GM23338 (cell line): ENCODE measurements at regions not wholly inside any gene's neighbourhood (a gene's known extent, or its start where the extent isn't known, plus 50 kb on each side); places are given as distances from the start of the nearest gene placed in this dataset.

Source experiments
- EZH2 ChIP-seq: fragments of 200-600 bp; sonication (generic); IDR thresholded peaks from one replicate; pipeline ENCODE4 v1.8.0; 2017; ENCODE audit warnings: antibody characterized with exemption, mild to moderate bottlenecking, low read depth; ENCODE audit not compliant: unreplicated experiment
- JUNB ChIP-seq: IDR thresholded peaks from one replicate; pipeline ENCODE4 v1.6.1; 2016; ENCODE audit warnings: antibody characterized with exemption; ENCODE audit not compliant: unreplicated experiment
- TF ChIP-seq, protein P1 (sequence below), 2 experiments: fragments of 200-600 bp in 1 of 2; sonication (generic) in 1 of 2; conservative IDR thresholded peaks; 2 replicates each; pipeline versions ENCODE4 v1.5.1 to v1.6.1; 2016 to 2017; ENCODE audit warnings: antibody characterized with exemption in 2 of 2, low read depth in 2 of 2, mild to moderate bottlenecking in 2 of 2, moderate library complexity in 1 of 2

DNA sequence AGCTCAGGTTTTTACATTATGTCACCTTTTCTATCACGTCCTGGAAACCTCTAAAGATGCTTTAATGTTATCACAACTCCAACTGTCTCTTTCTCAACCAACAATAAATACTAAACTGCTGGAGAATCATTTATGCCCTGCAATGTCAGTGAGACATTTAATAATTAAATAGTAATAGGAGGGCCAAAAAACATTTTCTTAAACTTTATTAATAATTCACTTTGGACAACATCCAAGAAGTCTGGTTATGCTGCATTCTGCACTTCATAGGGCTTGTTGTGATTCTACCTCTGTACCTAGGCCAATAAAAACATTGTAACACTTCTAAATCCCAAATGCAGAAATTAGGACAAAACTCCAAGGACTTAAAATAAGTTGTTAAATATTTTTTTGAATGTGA, 420.4 kb upstream of the LRRTM1 start:
- TF ChIP-seq, protein P1, sequence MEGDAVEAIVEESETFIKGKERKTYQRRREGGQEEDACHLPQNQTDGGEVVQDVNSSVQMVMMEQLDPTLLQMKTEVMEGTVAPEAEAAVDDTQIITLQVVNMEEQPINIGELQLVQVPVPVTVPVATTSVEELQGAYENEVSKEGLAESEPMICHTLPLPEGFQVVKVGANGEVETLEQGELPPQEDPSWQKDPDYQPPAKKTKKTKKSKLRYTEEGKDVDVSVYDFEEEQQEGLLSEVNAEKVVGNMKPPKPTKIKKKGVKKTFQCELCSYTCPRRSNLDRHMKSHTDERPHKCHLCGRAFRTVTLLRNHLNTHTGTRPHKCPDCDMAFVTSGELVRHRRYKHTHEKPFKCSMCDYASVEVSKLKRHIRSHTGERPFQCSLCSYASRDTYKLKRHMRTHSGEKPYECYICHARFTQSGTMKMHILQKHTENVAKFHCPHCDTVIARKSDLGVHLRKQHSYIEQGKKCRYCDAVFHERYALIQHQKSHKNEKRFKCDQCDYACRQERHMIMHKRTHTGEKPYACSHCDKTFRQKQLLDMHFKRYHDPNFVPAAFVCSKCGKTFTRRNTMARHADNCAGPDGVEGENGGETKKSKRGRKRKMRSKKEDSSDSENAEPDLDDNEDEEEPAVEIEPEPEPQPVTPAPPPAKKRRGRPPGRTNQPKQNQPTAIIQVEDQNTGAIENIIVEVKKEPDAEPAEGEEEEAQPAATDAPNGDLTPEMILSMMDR (conservative IDR thresholded peaks at IDR 0.05; ENCODE audit: low read depth in 2 of 2): no peak
- no peak for TF ChIP-seq EZH2
- TF ChIP-seq JUNB: no peak
